Natural killer cell (primary cell): ENCODE measurements at regions not wholly inside any gene's neighbourhood (a gene's known extent, or its start where the extent isn't known, plus 50 kb on each side); places are given as distances from the start of the nearest gene placed in this dataset.

Experiments used
- ATAC-seq, 3 donors: fragments of 150-1000 bp in 2 of 3; fragments of 200-7000 bp in 1 of 3; cut with Tn5 transposase; 1 replicate in 1 of 3; 2 replicates in 2 of 3; pipeline ENCODE4 v1.10.0; 2021; ENCODE audit warnings: mild to moderate bottlenecking in 2 of 3, moderate library complexity in 2 of 3
- DNase-seq, 2 donors: peaks; one replicate each; pipeline versions ENCODE4 v3.0.0 to v3.0.0-alpha.2; 2013 to 2021; ENCODE audit warnings: mixed read lengths in 1 of 2
- H3K27ac ChIP-seq: one replicate; pipeline ENCODE4 v1.5.1; 2013; ENCODE audit warnings: mild to moderate bottlenecking, low read length
- H3K27me3 ChIP-seq: one replicate; pipeline ENCODE4 v1.6.1; 2013; ENCODE audit warnings: low read length; ENCODE audit not compliant: control insufficient read depth, insufficient read depth
- H3K36me3 ChIP-seq: one replicate; pipeline ENCODE4 v1.6.1; 2013; ENCODE audit warnings: low read length; ENCODE audit not compliant: control insufficient read depth, insufficient read depth
- H3K4me1 ChIP-seq: one replicate; pipeline ENCODE4 v1.6.1; 2013; ENCODE audit warnings: low read length; ENCODE audit not compliant: control insufficient read depth, insufficient read depth
- H3K4me3 ChIP-seq: one replicate; pipeline ENCODE4 v1.5.1; 2013; ENCODE audit warnings: low read length
- H3K9me3 ChIP-seq: one replicate; pipeline ENCODE4 v1.6.1; 2013; ENCODE audit warnings: low read length; ENCODE audit not compliant: control insufficient read depth, insufficient read depth
- H3K27ac Mint-ChIP-seq, 2 donors: one replicate each; pipeline ENCODE4 v1.8.0; 2022; ENCODE audit warnings: mild to moderate bottlenecking in 2 of 2, mixed read lengths in 2 of 2, moderate library complexity in 1 of 2
- H3K27me3 Mint-ChIP-seq, 2 donors: one replicate each; pipeline ENCODE4 v1.8.0; 2022; ENCODE audit warnings: low read depth in 2 of 2, mixed read lengths in 2 of 2
- H3K36me3 Mint-ChIP-seq: one replicate; pipeline ENCODE4 v1.8.0; 2022; ENCODE audit warnings: mixed read lengths
- H3K4me1 Mint-ChIP-seq, 2 donors: one replicate each; pipeline ENCODE4 v1.8.0; 2022; ENCODE audit warnings: mixed read lengths in 2 of 2
- H3K4me3 Mint-ChIP-seq: one replicate; pipeline ENCODE4 v1.8.0; 2022; ENCODE audit warnings: mild to moderate bottlenecking, moderate library complexity, mixed read lengths
- H3K9me3 Mint-ChIP-seq, 2 donors: one replicate each; pipeline ENCODE4 v1.8.0; 2022; ENCODE audit warnings: mixed read lengths in 2 of 2
- WGBS: methylation state at CpG from one replicate; pipeline ENCODE4 v1.1.7; 2013; ENCODE audit warnings: missing lambda C conversion rate; ENCODE audit not compliant: insufficient coverage; 5-methylcytosine and 5-hydroxymethylcytosine counted together
- intact Hi-C: fragments of 100-400 bp; cut with micrococcal nuclease; formaldehyde crosslinking; loops from one replicate; pipeline ENCODE4 v1.14.2; 2022
- TF ChIP-seq, protein P1 (sequence below): fragments of 200-600 bp; IDR thresholded peaks from one replicate; pipeline ENCODE4 v1.8.0; 2022; ENCODE audit warnings: antibody characterized with exemption

GRCh38 chr9:99357575-99357974 lies 135.5 kb downstream of the SEC61B start:
- no peaks in the 10 kb centered on the region for H3K9me3 Mint-ChIP-seq
- no peak for DNase-seq
- no peaks in the 10 kb centered on the region for H3K4me1 Mint-ChIP-seq
- H3K4me3 Mint-ChIP-seq = no peak overlapping the region
- no peak overlapping the region for H3K27ac ChIP-seq
- H3K36me3 Mint-ChIP-seq = no peaks in the 10 kb centered on the region
- H3K27ac Mint-ChIP-seq = no peak overlapping the region
- H3K36me3 ChIP-seq = no peaks in the 10 kb centered on the region
- no peaks in the 10 kb centered on the region for H3K4me1 ChIP-seq
- H3K27me3 ChIP-seq = no peaks in the 10 kb centered on the region
- no peaks in the 10 kb centered on the region for H3K9me3 ChIP-seq
- no peak overlapping the region for H3K4me3 ChIP-seq
- no peak for ATAC-seq
- TF ChIP-seq, protein P1, sequence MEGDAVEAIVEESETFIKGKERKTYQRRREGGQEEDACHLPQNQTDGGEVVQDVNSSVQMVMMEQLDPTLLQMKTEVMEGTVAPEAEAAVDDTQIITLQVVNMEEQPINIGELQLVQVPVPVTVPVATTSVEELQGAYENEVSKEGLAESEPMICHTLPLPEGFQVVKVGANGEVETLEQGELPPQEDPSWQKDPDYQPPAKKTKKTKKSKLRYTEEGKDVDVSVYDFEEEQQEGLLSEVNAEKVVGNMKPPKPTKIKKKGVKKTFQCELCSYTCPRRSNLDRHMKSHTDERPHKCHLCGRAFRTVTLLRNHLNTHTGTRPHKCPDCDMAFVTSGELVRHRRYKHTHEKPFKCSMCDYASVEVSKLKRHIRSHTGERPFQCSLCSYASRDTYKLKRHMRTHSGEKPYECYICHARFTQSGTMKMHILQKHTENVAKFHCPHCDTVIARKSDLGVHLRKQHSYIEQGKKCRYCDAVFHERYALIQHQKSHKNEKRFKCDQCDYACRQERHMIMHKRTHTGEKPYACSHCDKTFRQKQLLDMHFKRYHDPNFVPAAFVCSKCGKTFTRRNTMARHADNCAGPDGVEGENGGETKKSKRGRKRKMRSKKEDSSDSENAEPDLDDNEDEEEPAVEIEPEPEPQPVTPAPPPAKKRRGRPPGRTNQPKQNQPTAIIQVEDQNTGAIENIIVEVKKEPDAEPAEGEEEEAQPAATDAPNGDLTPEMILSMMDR = no peak
- peaks cover 14 to 19% of the 10 kb centered on the region in 2 donors for H3K27me3 Mint-ChIP-seq
- intact Hi-C loops = no loop called here
- 60% methylated on average over 4 of the region's 6 CpGs for WGBS

GRCh38 chr9:99358668-99359067 lies 136.6 kb downstream of the SEC61B start:
- H3K36me3 ChIP-seq = no peaks in the 10 kb centered on the region
- 92% methylated on average over 7 of the region's 7 CpGs for WGBS
- H3K27me3 ChIP-seq = no peaks in the 10 kb centered on the region
- H3K9me3 ChIP-seq = no peaks in the 10 kb centered on the region
- TF ChIP-seq, protein P1 = no peak
- intact Hi-C loops = no loop called here
- H3K27ac ChIP-seq = no peak overlapping the region
- Mint-ChIP-seq H3K9me3 (no peaks in the 10 kb centered on the region), H3K27ac (no peak overlapping the region), H3K36me3 (no peaks in the 10 kb centered on the region), H3K4me1 (no peaks in the 10 kb centered on the region), H3K4me3 (no peak overlapping the region), H3K27me3 (peaks cover 24% of the 10 kb centered on the region in 2 donors)
- H3K4me1 ChIP-seq = no peaks in the 10 kb centered on the region
- ATAC-seq (no peak), DNase-seq (no peak)
- no peak overlapping the region for H3K4me3 ChIP-seq

DNA sequence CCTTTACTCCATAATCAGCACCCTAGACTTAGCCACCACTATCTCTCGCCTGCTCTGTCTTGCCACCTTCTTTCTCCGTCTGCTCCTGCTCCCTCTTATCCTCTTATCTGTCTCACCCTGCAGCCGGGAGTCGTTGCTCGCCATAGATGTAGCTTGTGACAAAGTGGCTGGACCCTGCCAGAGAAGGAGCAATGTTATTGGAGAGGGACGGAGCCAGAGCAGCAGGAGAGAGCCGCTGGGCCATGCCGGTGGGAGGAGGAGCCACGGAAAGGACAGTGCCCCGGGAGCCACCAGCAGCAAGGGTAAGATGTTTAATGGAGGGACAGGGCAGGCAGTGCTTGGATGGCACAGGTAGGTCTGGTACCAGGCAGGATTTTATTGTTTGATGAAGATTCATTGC lies 137.3 kb downstream of the SEC61B start:
- TF ChIP-seq, protein P1 = no peak

DNA sequence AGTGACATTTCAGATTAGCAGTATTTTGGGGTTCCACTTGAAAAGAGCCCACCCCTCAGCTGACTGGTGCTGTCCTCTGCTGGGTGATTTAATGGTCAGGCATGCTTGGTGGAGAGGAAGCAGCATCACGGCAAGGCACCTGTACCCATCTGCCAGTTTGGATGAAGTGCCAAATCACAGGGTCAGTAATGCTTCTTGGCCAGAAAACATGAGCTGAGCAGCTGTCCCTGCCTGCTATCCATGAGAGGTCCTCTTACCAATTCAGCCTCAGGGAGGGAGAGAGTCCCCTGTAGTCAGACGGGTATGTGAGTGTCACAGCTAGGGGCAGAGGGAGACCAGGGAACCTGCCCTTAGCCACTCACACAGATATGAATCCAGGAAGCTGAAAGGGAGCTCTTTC lies 137.9 kb downstream of the SEC61B start:
- TF ChIP-seq, protein P1 = no peak
- 56% methylated on average over 2 of the region's 2 CpGs for WGBS
- Mint-ChIP-seq H3K4me1 (no peaks in the 10 kb centered on the region), H3K9me3 (no peaks in the 10 kb centered on the region), H3K27ac (no peak overlapping the region), H3K36me3 (no peaks in the 10 kb centered on the region), H3K27me3 (peaks cover 24% of the 10 kb centered on the region in 2 donors), H3K4me3 (no peak overlapping the region)
- ATAC-seq (no peak), DNase-seq (no peak)
- intact Hi-C loops = no loop called here
- Histone ChIP-seq H3K4me3 (no peak overlapping the region), H3K36me3 (no peaks in the 10 kb centered on the region), H3K4me1 (no peaks in the 10 kb centered on the region), H3K9me3 (no peaks in the 10 kb centered on the region), H3K27me3 (no peaks in the 10 kb centered on the region), H3K27ac (no peak overlapping the region)

More for the DNA sequence above, 137.3 kb downstream of the SEC61B start:
- no peaks in the 10 kb centered on the region for H3K4me1 Mint-ChIP-seq
- peaks cover 24% of the 10 kb centered on the region in 2 donors for H3K27me3 Mint-ChIP-seq
- DNase-seq (no peak), ATAC-seq (no peak)
- H3K4me3 ChIP-seq = no peak overlapping the region
- H3K36me3 ChIP-seq = no peaks in the 10 kb centered on the region
- H3K27me3 ChIP-seq = no peaks in the 10 kb centered on the region
- no peaks in the 10 kb centered on the region for H3K9me3 Mint-ChIP-seq
- H3K27ac Mint-ChIP-seq = no peak overlapping the region
- no peak overlapping the region for H3K27ac ChIP-seq
- H3K9me3 ChIP-seq = no peaks in the 10 kb centered on the region
- no peaks in the 10 kb centered on the region for H3K36me3 Mint-ChIP-seq
- intact Hi-C loops = no loop called here
- H3K4me1 ChIP-seq = no peaks in the 10 kb centered on the region
- H3K4me3 Mint-ChIP-seq = no peak overlapping the region
- WGBS = 71% methylated on average over 10 of the region's 10 CpGs
